ENCODE measurements at regions not wholly inside any gene's neighbourhood (a gene's known extent, or its start where the extent isn't known, plus 50 kb on each side); places are given as distances from the start of the nearest gene placed in this dataset.
"Not testable (repeated sequence)": the region's sequence is repeated elsewhere in the genome, so short reads cannot be mapped to it uniquely, and the experiment has no call there.

DNA sequence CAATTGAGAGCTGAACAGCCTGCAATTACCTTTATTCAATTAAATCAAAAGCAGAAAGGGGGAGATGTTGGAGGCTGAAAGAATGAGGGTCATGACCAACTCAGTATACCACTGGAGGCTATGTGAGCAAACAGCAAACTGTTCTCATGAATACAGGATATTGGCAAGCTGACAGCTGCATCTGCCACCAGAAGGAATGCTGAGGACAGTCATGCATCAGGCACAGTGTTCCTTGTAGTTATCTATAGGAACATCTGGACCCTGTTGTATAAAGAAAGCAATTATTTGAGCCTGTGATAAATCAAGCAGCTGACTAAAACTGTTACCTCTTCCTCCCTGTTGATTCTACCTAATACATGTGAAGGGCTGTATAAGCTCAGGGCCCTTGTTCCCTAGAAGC, 2064.6 kb downstream of the TP53TG3F start:
- DNase-seq: no peak

GRCh38 chr16:35525979-35526590, 2066.7 kb downstream of the TP53TG3F start:
- no peak for DNase-seq

GRCh38 chr16:35532576-35532975, 2073.2 kb downstream of the TP53TG3F start:
- DNase-seq: no peak

- no peak for DNase-seq
Observed at GRCh38 chr16:35533683-35534082, 2074.3 kb downstream of the TP53TG3F start.

DNA sequence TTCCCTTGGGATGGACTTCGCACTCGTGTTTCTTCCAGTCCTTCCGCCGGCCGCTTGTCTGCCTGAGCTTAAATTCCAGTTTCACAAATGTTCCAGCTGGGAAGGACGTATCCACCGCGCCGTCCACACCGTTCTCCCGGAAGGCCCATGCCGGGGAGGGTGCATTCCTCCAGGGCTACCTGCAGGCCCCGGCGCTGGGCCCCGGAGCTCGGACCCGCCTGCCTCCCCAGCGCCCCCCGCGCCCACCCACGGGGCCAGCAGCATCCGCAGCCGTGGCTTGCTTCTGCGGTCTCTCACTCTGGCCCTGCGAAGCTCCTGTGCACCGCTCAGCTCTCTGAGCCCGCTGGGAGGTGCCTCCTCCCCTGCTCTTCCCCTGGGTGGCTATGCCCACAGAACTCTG, 2084.1 kb downstream of the TP53TG3F start:
- DNase-seq: no peak

DNA sequence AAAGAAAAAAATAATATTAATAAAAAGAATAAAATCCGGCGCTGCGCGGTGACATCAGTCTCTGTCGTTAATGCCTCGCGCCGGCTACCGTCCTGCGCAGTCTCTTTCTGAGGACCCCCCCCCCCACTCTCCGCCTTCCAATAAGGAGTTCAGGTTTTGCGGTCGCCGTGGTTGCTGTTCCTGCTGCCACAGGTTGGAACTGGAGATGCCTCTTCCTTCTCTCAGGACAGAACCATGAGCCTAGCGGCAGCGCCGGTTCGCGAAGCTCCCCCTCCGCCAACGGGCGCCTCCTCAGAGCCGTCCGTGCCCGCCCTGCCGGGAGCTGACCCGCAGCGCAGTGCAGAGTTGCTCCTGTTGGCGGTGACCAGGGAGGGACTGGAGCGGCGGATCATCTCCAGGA, 2093.4 kb downstream of the TP53TG3F start:
- no peak for DNase-seq

DNA sequence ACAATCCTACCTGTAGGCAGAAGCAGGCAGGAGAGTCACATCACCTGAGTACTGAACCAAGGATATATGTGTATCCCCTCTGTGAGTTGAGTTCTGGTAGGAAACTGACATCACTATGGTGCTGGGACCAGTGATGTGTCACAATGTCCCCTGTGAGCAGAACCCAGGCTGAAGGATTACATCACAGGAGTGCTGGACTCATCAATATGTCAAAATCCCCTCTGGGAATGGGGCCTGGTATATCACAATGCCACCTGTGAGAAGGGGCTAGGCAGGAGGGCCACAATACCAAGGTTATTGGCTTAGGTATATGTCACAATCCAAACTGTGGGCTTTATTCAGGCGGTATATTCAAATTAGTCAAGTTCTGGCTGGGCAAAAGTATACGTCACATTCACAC, 2098.3 kb downstream of the TP53TG3F start:
- no peak for DNase-seq

- no peak for DNase-seq
Observed at GRCh38 chr16:35559911-35560636, 2100.7 kb downstream of the TP53TG3F start.

GRCh38 chr16:35560637-35560984, 2101.2 kb downstream of the TP53TG3F start:
- DNase-seq: no peak

DNA sequence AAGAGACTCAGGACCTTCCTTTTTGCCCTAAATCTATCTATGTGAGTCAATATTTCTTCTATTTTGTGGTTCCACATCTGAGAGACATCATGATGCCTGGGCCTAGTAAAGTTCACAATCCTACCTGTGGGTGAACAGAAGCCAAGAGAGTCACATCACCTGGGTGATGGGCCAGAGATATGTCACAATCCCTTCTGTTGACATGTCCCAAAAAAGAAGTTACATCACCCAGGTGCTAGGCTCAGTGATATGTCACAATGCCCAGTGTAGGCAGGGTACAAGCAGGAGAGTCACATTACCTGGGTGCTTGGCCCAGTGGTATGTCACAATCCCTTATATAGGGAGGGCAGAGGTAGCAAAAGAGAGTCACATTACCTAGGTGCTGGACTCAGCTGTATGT, 2101.9 kb downstream of the TP53TG3F start:
- DNase-seq: no peak

DNA sequence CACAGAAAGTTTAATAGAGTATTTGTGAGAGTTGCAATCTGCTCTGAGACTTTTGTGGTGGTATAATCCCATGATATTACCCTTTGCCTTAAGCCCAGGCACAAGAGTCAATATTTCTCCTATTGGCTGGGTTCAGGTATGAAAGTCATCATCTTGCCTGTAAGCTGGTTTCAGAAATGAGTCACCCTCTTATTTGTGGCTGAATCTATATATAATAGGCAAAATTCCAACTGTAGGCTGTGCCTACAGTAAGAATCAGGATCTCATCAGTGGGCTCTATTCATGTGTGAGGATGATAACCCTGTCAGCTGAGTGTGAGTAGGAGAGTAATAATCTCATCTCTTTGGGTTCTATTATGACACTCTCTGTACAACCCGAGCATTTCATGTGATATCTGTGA, 2103.1 kb downstream of the TP53TG3F start:
- DNase-seq: no peak

- DNase-seq: no peak
Observed at GRCh38 chr16:35562919-35563318, 2103.5 kb downstream of the TP53TG3F start.

GRCh38 chr16:35564148-35564547, 2104.7 kb downstream of the TP53TG3F start:
- DNase-seq: no peak

- no peak for DNase-seq
Observed at GRCh38 chr16:35564889-35565288, 2105.5 kb downstream of the TP53TG3F start.

DNA sequence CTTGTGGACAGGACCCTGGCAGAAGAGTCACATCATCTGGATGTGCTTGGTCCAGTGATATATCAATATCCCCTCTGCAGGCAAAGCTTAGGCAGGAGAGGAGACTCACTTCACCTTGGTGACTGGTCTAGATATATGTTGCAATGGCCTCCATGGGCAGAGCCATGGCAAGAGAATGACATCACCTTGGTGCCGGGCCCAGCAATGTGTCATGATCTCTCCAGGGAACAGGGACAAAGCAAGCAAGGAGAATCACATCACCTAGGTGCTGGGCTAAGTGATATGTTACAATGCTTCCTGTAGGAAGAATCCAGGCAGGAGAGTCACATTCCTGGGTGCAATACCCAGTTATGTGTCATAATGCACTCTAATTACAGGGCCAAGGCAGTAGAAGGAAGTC, 2106.2 kb downstream of the TP53TG3F start:
- no peak for DNase-seq

DNA sequence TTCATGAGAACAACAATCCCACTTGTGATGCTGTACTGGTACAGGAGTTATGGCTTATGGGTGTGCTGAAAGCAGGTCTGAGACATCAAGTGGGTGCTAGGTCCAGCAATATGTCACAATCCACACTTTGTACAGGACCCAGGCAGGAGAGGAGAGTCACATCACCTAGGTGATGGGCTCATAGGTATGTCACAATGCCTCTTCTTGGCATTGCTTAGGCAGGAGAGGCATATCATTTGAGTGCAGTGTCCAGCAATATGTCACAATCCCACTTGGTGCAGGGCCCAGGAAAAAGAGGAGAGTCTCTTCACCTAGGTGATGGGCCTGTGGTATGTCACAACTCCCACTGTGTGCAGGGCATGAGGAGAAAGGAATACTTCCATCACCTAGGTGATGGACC, 2110.0 kb downstream of the TP53TG3F start:
- DNase-seq: no peak

DNA sequence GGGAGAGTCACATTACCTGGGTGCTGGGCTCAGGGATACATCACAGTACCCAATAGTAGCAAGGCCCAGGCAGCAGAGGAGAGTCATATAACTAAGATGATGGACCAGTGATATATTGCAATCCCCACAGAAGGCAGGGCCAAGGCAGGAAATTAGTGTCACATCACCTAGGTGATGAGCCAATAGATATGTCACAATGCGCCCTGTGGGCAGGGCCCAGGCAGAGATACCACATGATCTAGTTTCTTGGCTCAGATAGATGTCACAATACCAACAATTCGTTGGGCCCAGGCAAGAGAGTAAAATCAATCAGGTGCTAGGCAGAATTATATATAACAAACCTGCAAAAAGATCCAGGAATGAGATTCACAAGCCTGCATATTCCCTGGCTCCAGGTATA, 2111.5 kb downstream of the TP53TG3F start:
- DNase-seq: no peak

GRCh38 chr16:35572186-35572585, 2112.8 kb downstream of the TP53TG3F start:
- DNase-seq: no peak

DNA sequence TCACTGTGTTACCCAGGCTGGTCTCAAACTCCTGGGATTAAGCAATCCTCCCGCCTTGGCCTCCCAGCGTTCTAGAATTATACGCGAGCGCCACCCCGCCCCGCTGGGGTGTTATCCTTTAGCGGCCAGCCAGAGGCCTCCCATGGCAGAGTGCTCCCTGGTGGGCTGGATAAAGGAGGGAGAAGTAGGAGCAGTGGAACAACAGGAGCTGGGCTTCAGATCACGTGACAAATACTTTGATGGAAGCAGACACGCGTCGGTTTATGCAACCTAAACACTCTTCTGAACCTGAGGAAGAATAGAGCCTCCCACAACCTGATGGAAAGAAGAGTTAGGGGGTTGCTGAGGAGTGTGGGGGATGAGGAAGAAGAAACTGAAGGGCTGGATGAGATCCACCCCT, 2114.0 kb downstream of the TP53TG3F start:
- no peak for DNase-seq

- no peak for DNase-seq
Observed at GRCh38 chr16:35574011-35574410, 2114.6 kb downstream of the TP53TG3F start.

- DNase-seq: no peak
Observed at GRCh38 chr16:35574454-35575431, 2115.3 kb downstream of the TP53TG3F start.

DNA sequence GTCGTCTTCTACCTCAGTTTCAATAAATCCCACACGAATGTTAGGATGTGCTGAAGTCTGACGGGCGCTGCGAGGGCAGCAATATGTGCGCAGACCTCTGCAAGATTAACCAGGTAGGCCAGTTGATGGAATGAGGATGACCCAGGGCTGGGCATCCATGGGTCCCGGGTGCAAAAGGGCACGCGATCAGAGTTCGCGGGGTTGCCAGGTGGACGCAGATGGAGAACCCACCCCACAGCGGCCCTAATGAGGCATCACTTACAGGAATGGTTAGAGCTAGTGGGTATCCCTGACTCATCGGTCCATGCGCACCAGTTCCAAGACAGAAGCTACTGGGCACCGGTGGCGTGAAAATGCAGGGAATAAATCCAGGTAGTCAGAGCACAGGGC, 2116.0 kb downstream of the TP53TG3F start:
- DNase-seq: no peak

DNA sequence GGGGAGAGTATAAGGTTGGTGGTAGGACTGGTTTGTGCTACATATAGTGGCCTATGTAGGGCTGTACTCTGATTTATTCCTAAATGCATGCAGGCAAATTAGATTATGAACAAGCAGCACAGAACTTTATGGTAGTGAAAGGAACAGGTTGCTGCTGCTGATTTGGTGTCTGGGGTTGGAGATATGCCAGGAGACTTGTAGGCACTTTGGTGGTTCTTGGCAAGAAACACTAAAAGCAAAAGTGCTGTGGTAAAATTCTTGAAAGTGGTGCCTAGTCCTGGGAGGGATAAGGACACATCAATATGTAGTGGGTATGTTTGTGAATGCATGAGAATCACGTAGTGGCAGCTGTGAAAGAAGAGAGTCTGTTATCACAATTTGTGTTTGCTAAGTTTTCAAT, 2126.0 kb downstream of the TP53TG3F start:
- DNase-seq: no peak

DNA sequence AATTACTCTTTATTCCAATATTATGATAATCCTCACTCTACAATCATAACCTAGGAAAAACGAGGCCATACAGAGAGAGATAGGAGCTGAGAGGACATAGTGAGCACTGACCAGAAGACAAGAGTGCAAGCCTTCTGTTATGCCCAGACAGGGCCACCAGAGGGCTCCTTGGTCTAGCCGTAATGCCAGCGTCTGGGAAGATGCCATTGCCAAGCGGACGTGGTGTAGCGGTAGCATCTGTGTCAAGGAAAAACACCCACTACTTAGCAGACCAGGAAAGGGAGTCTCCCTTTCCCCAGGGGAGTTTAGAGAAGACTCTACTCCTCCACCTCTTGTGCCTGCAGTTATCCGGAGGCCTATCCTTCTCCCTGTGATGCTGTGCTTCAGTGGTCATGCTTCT, 2131.5 kb downstream of the TP53TG3F start:
- not testable (repeated sequence) for DNase-seq
